Heart right ventricle (tissue), 16 donors: ENCODE measurements at regions not wholly inside any gene's neighbourhood (a gene's known extent, or its start where the extent isn't known, plus 50 kb on each side); places are given as distances from the start of the nearest gene placed in this dataset.
A peak's percentile ranks its signal among the peaks of the same experiment; 100 is the strongest.

Experiments used
- ATAC-seq, 8 donors: fragments of 200-7000 bp; cut with Tn5 transposase; one replicate each; pipeline ENCODE4 v1.9.1; 2020; ENCODE audit warnings: mild to moderate bottlenecking in 8 of 8, moderate library complexity in 8 of 8, moderate number of reproducible peaks in 1 of 8
- DNase-seq, 2 donors: peaks; one replicate each; pipeline ENCODE4 v3.0.0-alpha.2; 2020
- H3K27ac ChIP-seq, 10 donors: fragments of 200-600 bp; sonication (generic) in 2 of 10; one replicate each; pipeline versions ENCODE4 v1.5.0 to v1.8.0; 2020 to 2022; ENCODE audit warnings: mild to moderate bottlenecking in 3 of 10
- H3K27me3 ChIP-seq, 7 donors: fragments of 200-600 bp; one replicate each; pipeline ENCODE4 v1.8.0; 2021 to 2022; ENCODE audit warnings: mild to moderate bottlenecking in 2 of 7
- H3K36me3 ChIP-seq, 9 donors: fragments of 200-600 bp; sonication (generic) in 1 of 9; one replicate each; pipeline versions ENCODE4 v1.5.0 to v1.8.0; 2020 to 2022; ENCODE audit warnings: mild to moderate bottlenecking in 2 of 9
- H3K4me1 ChIP-seq, 9 donors: fragments of 200-600 bp; sonication (generic) in 1 of 9; one replicate each; pipeline versions ENCODE4 v1.5.0 to v1.8.0; 2020 to 2022; ENCODE audit warnings: mild to moderate bottlenecking in 4 of 9
- H3K4me3 ChIP-seq, 10 donors: fragments of 200-600 bp; sonication (generic) in 2 of 10; one replicate each; pipeline versions ENCODE4 v1.5.0 to v1.8.0; 2020 to 2022; ENCODE audit warnings: mild to moderate bottlenecking in 7 of 10, moderate library complexity in 2 of 10
- H3K9me3 ChIP-seq, 11 donors: fragments of 200-600 bp in 10 of 11; sonication (generic) in 2 of 11; one replicate each; pipeline versions ENCODE4 v1.5.0 to v1.8.0; 2013 to 2022; ENCODE audit warnings: mild to moderate bottlenecking in 2 of 11, control low read depth in 1 of 11, moderate library complexity in 1 of 11
- WGBS, 2 donors: extraction: QIAGEN DNeasy Blood & Tissue Kit; methylation state at CpG; one replicate each; pipeline ENCODE4 v1.1.7; 2013; ENCODE audit warnings: inconsistent platforms in 1 of 2; 5-methylcytosine and 5-hydroxymethylcytosine counted together
- intact Hi-C, 10 donors: fragments of 100-400 bp; cut with DNase I; formaldehyde crosslinking; loops; one replicate each; pipeline versions ENCODE4 v1.11.1 to v1.14.2; 2022
- TF ChIP-seq, protein P1 (sequence below), 9 donors: fragments of 200-600 bp; sonication (generic) in 2 of 9; IDR thresholded peaks; one replicate each; pipeline versions ENCODE4 v1.5.0 to v1.8.0; 2021 to 2022; ENCODE audit warnings: antibody characterized with exemption in 9 of 9, mild to moderate bottlenecking in 5 of 9, moderate library complexity in 1 of 9
- donor health status: Arrhythmogenic right ventricular cardiomyopathy.
- donor health status: ischemic (EF 13 %, LVEDD 7.1; RV severe dilation, severe dysfunction).
- donor health status: healthy with polysubstance abuse.
- donor health status: DM: no; HTN: yes; CAD: no.
- donor health status: DM: no; HTN: no; CAD: no.
- donor health status: ischemic (EF 25% LVEDD 6.9; RV normal size, moderate dysfunction).
- donor health status: ischemic (EF 25% LVEDD 5.7; RV mildly dilated, moderate dysfunction).
- donor health status: healthy.
- donor health status: DM: yes; HTN: yes; CAD: no.
- donor health status: Ischemic cardiomyopathy.
- donor health status: ischemic (EF 35%, LVEDD 5.7; RV mildly dilated, moderate dysfunction).
- donor health status: nonischemic (EF 11% LVEDD 7.7; RV severe dilation, severe dysfunction).
- donor health status: DM: yes; HTN: yes; CAD: no.
- donor health status: PGD.
- donor health status: ischemic (EF 29% LVEDD 5.4; RV normal size, mild dysfunction).
- donor health status: nonischemic (EF 23%, LVEDD 6.1; RV moderate dilation, normal function).

DNA sequence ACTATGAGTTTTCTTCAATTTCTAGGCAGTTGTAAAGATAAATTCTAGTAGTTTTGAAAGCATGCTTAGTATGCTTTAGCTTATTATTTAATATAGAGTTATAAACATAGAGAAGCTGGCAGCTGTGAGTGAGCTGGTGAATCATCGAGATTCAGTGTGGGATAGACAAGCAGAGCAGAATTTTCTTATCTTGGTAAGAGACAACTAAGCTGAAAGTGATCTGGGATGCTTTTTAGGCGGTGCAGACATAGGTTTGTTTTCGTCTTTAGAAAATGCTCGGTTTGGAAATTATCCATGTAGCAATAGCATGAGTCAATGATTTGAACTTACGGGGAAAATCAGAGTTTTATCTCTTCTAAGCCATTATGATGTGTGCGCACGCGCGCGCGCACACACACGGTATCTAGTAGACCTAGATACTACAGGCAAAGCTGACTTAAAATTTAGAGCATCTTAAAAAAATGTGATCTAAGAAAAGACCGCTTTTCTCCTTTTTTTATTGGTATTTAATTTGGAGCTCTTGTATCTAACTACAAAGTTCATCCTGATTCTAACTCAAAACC, 128.3 kb upstream of the MAP3K7 start:
- no peaks in the 10 kb centered on the region for H3K4me1 ChIP-seq
- no peak overlapping the region for H3K4me3 ChIP-seq
- TF ChIP-seq, protein P1, sequence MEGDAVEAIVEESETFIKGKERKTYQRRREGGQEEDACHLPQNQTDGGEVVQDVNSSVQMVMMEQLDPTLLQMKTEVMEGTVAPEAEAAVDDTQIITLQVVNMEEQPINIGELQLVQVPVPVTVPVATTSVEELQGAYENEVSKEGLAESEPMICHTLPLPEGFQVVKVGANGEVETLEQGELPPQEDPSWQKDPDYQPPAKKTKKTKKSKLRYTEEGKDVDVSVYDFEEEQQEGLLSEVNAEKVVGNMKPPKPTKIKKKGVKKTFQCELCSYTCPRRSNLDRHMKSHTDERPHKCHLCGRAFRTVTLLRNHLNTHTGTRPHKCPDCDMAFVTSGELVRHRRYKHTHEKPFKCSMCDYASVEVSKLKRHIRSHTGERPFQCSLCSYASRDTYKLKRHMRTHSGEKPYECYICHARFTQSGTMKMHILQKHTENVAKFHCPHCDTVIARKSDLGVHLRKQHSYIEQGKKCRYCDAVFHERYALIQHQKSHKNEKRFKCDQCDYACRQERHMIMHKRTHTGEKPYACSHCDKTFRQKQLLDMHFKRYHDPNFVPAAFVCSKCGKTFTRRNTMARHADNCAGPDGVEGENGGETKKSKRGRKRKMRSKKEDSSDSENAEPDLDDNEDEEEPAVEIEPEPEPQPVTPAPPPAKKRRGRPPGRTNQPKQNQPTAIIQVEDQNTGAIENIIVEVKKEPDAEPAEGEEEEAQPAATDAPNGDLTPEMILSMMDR (IDR thresholded peaks at IDR 0.05) = no peak
- ATAC-seq = no peak
- WGBS, 2 donors = 76 to 79% methylated on average over 13 of the region's 13 CpGs
- H3K27me3 ChIP-seq = peaks cover 0 to 9% (median 0%) of the 10 kb centered on the region in 7 donors
- no peaks in the 10 kb centered on the region for H3K36me3 ChIP-seq
- H3K9me3 ChIP-seq = peaks cover 0 to 2% (median 0%) of the 10 kb centered on the region in 11 donors
- intact Hi-C loops = no loop called here
- no peak overlapping the region for H3K27ac ChIP-seq
- no peak for DNase-seq

GRCh38 chr6:90714319-90714718, 127.4 kb upstream of the MAP3K7 start:
- Histone ChIP-seq H3K27me3 (peaks cover 0 to 9% (median 0%) of the 10 kb centered on the region in 7 donors), H3K27ac (no peak overlapping the region), H3K9me3 (peaks cover 0 to 2% (median 0%) of the 10 kb centered on the region in 11 donors), H3K4me3 (no peak overlapping the region), H3K4me1 (peaks cover 0 to 3% (median 0%) of the 10 kb centered on the region in 9 donors), H3K36me3 (no peaks in the 10 kb centered on the region)
- DNase-seq (no peak), ATAC-seq (no peak)
- intact Hi-C loops = no loop called here
- TF ChIP-seq, protein P1 (IDR thresholded peaks at IDR 0.05) = no peak

DNA sequence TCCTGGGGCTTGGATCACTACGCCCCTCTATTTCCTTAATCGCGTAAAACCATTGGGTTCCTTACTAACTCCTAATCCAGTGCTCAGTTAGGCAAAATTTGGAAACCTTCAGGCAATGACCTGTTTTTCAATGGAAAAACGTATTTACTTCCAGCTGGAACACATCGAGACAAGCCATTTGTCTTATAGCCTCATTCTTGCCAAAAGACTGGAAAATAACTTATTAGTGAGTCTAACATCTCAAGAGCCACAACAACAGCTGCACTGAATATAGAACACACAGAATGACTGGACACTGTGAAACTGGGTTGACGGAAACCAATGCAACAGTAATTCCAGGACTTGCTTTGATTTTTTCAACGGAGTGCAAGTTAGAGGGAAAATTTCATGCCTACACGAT, 125.2 kb upstream of the MAP3K7 start:
- Histone ChIP-seq H3K4me3 (no peak overlapping the region), H3K9me3 (peaks cover 0 to 2% (median 0%) of the 10 kb centered on the region in 11 donors), H3K27me3 (peaks cover 0 to 9% (median 0%) of the 10 kb centered on the region in 7 donors), H3K27ac (no peak overlapping the region), H3K36me3 (no peaks in the 10 kb centered on the region), H3K4me1 (peaks cover 0 to 3% (median 0%) of the 10 kb centered on the region in 9 donors)
- TF ChIP-seq, protein P1 (IDR thresholded peaks at IDR 0.05) = no peak
- DNase-seq = no peak
- intact Hi-C loops = no loop called here
- whole genome bisulfite sequencing, 2 donors = 74 to 77% methylated on average over 8 of the region's 8 CpGs
- peak in 4 of 8 donors; percentile 27 to 62 (median 37) for ATAC-seq

DNA sequence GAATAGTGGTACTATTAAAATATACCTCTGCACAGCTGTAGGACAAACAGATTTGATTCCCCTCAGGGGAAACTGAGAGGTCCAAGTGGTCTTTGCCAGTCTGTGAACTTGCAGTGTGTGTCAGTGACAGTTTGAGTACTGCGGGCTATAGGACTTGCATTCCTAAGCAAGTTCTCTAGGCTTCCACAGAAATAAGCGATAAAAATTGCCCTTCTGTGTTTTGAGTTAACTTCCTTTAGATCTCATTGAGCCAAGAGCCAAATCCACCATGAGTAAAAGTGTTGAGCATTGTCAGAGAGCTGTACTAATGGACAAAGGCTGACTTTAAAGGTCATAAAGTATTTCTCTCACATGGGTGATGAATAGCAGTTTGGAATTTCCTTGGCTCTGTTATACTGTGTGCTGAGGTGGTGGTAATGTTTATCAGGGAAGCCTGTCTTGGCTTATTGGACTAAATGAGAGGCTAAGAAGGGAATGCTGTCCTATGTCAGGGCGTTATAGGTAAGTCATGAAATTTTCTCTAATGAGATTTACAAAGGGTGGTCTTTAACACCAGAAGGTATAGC, 122.6 kb upstream of the MAP3K7 start:
- Histone ChIP-seq H3K4me1 (peaks cover 0 to 3% (median 0%) of the 10 kb centered on the region in 9 donors), H3K27me3 (no peaks in the 10 kb centered on the region), H3K36me3 (no peaks in the 10 kb centered on the region), H3K27ac (no peak overlapping the region), H3K9me3 (peaks cover 0 to 2% (median 0%) of the 10 kb centered on the region in 11 donors), H3K4me3 (no peak overlapping the region)
- WGBS, 2 donors = 56 to 67% methylated on average over 3 of the region's 3 CpGs
- ATAC-seq = no peak
- intact Hi-C loops = no loop called here
- TF ChIP-seq, protein P1 (IDR thresholded peaks at IDR 0.05) = no peak
- no peak for DNase-seq
